HepG2 (cell line): ENCODE measurements at regions not wholly inside any gene's neighbourhood (a gene's known extent, or its start where the extent isn't known, plus 50 kb on each side); places are given as distances from the start of the nearest gene placed in this dataset.

ENCODE experiments used
- DR1 ChIP-seq: sonication (generic); formaldehyde crosslinking; IDR thresholded peaks from 2 replicates; pipeline ENCODE4 v1.8.0; 2021; ENCODE audit warnings: mild to moderate bottlenecking, missing genetic modification reagents, inconsistent platforms
- KDM2A ChIP-seq: sonication (generic); formaldehyde crosslinking; IDR thresholded peaks from 2 replicates; pipeline ENCODE4 v1.4.0; 2020; ENCODE audit warnings: low read depth, missing genetic modification reagents, borderline replicate concordance
- MBNL3 ChIP-seq: fragments of 250-450 bp; sonication (Bioruptor Pico); conservative IDR thresholded peaks from 2 replicates; pipeline ENCODE4 v1.8.0; 2022; ENCODE audit warnings: mild to moderate bottlenecking, inconsistent platforms
- MIER3 ChIP-seq: IDR thresholded peaks from 2 replicates; pipeline ENCODE4 v1.6.1; 2016; ENCODE audit warnings: missing compliant biosample characterization, borderline replicate concordance
- ZIK1 ChIP-seq: sonication (generic); formaldehyde crosslinking; IDR thresholded peaks from 2 replicates; pipeline ENCODE4 v1.5.0; 2020; ENCODE audit warnings: mild to moderate bottlenecking, low read depth, missing genetic modification reagents, borderline replicate concordance
- ZNF572 ChIP-seq: sonication (generic); formaldehyde crosslinking; IDR thresholded peaks from 2 replicates; pipeline ENCODE4 v1.5.1; 2020; ENCODE audit warnings: mild to moderate bottlenecking, missing genetic modification reagents
- TF ChIP-seq, protein P1 (sequence below): sonication (generic); formaldehyde crosslinking; IDR thresholded peaks from 2 replicates; pipeline ENCODE4 v1.5.0; 2020; ENCODE audit warnings: mild to moderate bottlenecking, missing genetic modification reagents
- TF ChIP-seq, protein P2 (sequence below): sonication (generic); formaldehyde crosslinking; IDR thresholded peaks from one replicate; pipeline ENCODE4 v1.5.1; 2020; ENCODE audit warnings: mild to moderate bottlenecking, missing genetic modification reagents; ENCODE audit errors: not compliant biosample characterization
- TF ChIP-seq, protein P3 (sequence below): IDR thresholded peaks from 2 replicates; pipeline ENCODE4 v1.6.1; 2016; ENCODE audit warnings: missing compliant biosample characterization, missing genetic modification reagents, borderline replicate concordance

DNA sequence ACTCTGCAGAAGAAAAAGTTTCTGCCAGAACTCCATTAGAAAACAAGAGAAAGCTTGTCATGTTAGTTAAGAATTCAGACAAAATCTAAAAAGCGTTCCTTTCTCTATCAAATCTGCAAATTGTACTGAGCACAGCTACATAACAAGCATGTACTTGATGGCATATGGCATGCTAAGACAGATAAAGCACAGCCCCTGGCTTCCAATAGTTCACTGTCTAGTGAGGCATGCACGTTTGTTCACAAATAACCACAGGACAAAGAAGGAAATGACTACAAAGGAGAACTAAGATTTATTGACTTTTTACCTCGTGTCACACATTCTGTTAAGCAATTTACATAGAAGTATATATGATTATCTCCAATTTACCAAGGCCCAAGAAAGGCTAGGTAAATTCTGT, 518.2 kb upstream of the TLE4 start (continued):
- TF ChIP-seq, protein P1, sequence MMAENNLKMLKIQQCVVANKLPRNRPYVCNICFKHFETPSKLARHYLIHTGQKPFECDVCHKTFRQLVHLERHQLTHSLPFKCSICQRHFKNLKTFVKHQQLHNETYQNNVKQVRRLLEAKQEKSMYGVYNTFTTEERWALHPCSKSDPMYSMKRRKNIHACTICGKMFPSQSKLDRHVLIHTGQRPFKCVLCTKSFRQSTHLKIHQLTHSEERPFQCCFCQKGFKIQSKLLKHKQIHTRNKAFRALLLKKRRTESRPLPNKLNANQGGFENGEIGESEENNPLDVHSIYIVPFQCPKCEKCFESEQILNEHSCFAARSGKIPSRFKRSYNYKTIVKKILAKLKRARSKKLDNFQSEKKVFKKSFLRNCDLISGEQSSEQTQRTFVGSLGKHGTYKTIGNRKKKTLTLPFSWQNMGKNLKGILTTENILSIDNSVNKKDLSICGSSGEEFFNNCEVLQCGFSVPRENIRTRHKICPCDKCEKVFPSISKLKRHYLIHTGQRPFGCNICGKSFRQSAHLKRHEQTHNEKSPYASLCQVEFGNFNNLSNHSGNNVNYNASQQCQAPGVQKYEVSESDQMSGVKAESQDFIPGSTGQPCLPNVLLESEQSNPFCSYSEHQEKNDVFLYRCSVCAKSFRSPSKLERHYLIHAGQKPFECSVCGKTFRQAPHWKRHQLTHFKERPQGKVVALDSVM = no peak
- TF ChIP-seq ZIK1 = no peak
- TF ChIP-seq MBNL3 (CRISPR knock-in tag) = no peak
- TF ChIP-seq ZNF572 (CRISPR knock-in tag) = no peak
- TF ChIP-seq, protein P2, sequence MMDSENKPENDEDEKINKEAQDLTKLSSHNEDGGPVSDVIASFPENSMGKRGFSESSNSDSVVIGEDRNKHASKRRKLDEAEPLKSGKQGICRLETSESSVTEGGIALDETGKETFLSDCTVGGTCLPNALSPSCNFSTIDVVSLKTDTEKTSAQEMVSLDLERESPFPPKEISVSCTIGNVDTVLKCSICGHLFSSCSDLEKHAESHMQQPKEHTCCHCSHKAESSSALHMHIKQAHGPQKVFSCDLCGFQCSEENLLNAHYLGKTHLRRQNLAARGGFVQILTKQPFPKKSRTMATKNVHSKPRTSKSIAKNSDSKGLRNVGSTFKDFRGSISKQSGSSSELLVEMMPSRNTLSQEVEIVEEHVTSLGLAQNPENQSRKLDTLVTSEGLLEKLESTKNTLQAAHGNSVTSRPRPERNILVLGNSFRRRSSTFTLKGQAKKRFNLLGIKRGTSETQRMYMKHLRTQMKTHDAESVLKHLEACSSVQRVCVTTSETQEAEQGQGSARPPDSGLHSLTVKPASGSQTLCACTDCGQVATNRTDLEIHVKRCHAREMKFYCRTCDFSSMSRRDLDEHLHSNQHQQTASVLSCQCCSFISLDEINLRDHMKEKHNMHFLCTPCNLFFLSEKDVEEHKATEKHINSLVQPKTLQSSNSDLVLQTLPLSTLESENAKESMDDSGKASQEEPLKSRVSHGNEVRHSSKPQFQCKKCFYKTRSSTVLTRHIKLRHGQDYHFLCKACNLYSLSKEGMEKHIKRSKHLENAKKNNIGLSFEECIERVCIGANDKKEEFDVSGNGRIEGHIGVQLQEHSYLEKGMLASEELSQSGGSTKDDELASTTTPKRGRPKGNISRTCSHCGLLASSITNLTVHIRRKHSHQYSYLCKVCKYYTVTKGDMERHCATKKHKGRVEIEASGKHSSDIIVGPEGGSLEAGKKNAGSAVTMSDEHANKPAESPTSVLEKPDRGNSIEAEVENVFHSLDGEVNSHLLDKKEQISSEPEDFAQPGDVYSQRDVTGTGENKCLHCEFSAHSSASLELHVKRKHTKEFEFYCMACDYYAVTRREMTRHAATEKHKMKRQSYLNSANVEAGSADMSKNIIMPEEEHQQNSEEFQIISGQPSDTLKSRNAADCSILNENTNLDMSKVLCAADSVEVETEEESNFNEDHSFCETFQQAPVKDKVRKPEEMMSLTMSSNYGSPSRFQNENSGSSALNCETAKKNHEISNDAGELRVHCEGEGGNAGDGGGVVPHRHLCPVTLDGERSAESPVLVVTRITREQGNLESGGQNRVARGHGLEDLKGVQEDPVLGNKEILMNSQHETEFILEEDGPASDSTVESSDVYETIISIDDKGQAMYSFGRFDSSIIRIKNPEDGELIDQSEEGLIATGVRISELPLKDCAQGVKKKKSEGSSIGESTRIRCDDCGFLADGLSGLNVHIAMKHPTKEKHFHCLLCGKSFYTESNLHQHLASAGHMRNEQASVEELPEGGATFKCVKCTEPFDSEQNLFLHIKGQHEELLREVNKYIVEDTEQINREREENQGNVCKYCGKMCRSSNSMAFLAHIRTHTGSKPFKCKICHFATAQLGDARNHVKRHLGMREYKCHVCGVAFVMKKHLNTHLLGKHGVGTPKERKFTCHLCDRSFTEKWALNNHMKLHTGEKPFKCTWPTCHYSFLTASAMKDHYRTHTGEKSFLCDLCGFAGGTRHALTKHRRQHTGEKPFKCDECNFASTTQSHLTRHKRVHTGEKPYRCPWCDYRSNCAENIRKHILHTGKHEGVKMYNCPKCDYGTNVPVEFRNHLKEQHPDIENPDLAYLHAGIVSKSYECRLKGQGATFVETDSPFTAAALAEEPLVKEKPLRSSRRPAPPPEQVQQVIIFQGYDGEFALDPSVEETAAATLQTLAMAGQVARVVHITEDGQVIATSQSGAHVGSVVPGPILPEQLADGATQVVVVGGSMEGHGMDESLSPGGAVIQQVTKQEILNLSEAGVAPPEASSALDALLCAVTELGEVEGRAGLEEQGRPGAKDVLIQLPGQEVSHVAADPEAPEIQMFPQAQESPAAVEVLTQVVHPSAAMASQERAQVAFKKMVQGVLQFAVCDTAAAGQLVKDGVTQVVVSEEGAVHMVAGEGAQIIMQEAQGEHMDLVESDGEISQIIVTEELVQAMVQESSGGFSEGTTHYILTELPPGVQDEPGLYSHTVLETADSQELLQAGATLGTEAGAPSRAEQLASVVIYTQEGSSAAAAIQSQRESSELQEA = no peak
- TF ChIP-seq, protein P3, sequence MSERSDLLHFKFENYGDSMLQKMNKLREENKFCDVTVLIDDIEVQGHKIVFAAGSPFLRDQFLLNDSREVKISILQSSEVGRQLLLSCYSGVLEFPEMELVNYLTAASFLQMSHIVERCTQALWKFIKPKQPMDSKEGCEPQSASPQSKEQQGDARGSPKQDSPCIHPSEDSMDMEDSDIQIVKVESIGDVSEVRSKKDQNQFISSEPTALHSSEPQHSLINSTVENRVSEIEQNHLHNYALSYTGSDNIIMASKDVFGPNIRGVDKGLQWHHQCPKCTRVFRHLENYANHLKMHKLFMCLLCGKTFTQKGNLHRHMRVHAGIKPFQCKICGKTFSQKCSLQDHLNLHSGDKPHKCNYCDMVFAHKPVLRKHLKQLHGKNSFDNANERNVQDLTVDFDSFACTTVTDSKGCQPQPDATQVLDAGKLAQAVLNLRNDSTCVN (CRISPR knock-in tag) = no peak
- TF ChIP-seq MIER3 (CRISPR knock-in tag) = no peak
- TF ChIP-seq KDM2A (CRISPR knock-in tag) = no peak
- TF ChIP-seq DR1 (CRISPR knock-in tag) = no peak
